ENCODE measurements at regions not wholly inside any gene's neighbourhood (a gene's known extent, or its start where the extent isn't known, plus 50 kb on each side); places are given as distances from the start of the nearest gene placed in this dataset.

- TF ChIP-seq CTCF (IDR thresholded peaks at IDR 0.05; ENCODE audit: poor library complexity) = no peak
- TF ChIP-seq EZH2 (IDR thresholded peaks at IDR 0.05; ENCODE audit: borderline replicate concordance) = no peak
- TF ChIP-seq EZH2phosphoT487 (IDR thresholded peaks at IDR 0.05; ENCODE audit: low read depth, severe bottlenecking, unreplicated experiment) = no peak
These were observed 894.9 kb upstream of the SLC10A2 start for GRCh38 chr13:103961129-103961528.

All from hepatocyte (in vitro differentiated cells).